ENCODE measurements at regions not wholly inside any gene's neighbourhood (a gene's known extent, or its start where the extent isn't known, plus 50 kb on each side); places are given as distances from the start of the nearest gene placed in this dataset.

- no peaks in the 10 kb centered on the region for H3K36me3 ChIP-seq (ENCODE audit: control insufficient read depth in 2 of 4, insufficient read depth in 4 of 4, low read length in 3 of 4)
- H3K9ac ChIP-seq (replicated peaks in 1 of 4; ENCODE audit: extremely low read depth in 1 of 4, low read depth in 3 of 4, low read length in 3 of 4) = no peak overlapping the region
- no peaks in the 10 kb centered on the region for H3K79me2 ChIP-seq (ENCODE audit: control insufficient read depth in 1 of 2, insufficient read depth in 2 of 2, low read length in 2 of 2)
- no peak overlapping the region for H3K4me2 ChIP-seq (ENCODE audit: insufficient read depth in 1 of 2, low read depth in 2 of 2, low read length in 2 of 2)
- no peak overlapping the region for H3K4ac ChIP-seq (replicated peaks; ENCODE audit: insufficient read length, low read depth, low read length)
- H2BK12ac ChIP-seq (ENCODE audit: low read depth, low read length) = no peak overlapping the region
- no peak for FAIRE-seq
- no peak overlapping the region for H4K5ac ChIP-seq (ENCODE audit: insufficient read length, low read depth, low read length)
- H4K20me1 ChIP-seq (replicated peaks in 1 of 2; ENCODE audit: control insufficient read depth in 1 of 2, insufficient read depth in 2 of 2, low read length in 2 of 2) = no peaks in the 10 kb centered on the region
- no peak overlapping the region for H3K18ac ChIP-seq (ENCODE audit: extremely low read depth, low read length)
- no peaks in the 10 kb centered on the region for H3K27me3 ChIP-seq (replicated peaks in 1 of 4; ENCODE audit: control insufficient read depth in 3 of 4, extremely low read depth in 1 of 4, insufficient read depth in 3 of 4, low read length in 3 of 4)
- H3K27ac ChIP-seq (ENCODE audit: low read depth, low read length) = no peak overlapping the region
- no peak overlapping the region for H2AFZ ChIP-seq (ENCODE audit: low read length)
- H2AK5ac ChIP-seq (ENCODE audit: low read depth, low read length) = no peak overlapping the region
- H3K9me3 ChIP-seq (ENCODE audit: insufficient read depth in 2 of 2, low read depth in 1 of 2, low read length in 1 of 2) = peaks cover 0 to 9% of the 10 kb centered on the region in 2 experiments; a peak in 2 of 4 replicates
- no peak overlapping the region for H3K23ac ChIP-seq (ENCODE audit: insufficient read length)
- H4K91ac ChIP-seq (replicated peaks; ENCODE audit: insufficient read length, low read length) = no peak overlapping the region
- no peak overlapping the region for H3K4me3 ChIP-seq (ENCODE audit: extremely low read depth in 1 of 4, insufficient read depth in 2 of 4, low read depth in 3 of 4, low read length in 4 of 4)
- H2BK5ac ChIP-seq (ENCODE audit: low read depth, low read length) = no peak overlapping the region
- no peak overlapping the region for H2BK15ac ChIP-seq (ENCODE audit: low read length)
- CTCF ChIA-PET (ENCODE audit: partially characterized antibody) = interaction anchor here (0.9 to 1.1 kb wide), 2 partner anchors 55 to 234 kb away, joined by 3 read pairs; no protein-coding TSS in a partner anchor
- no peak overlapping the region for H3K14ac ChIP-seq (ENCODE audit: insufficient read length)
- H2BK120ac ChIP-seq (replicated peaks; ENCODE audit: low read depth, low read length) = no peak overlapping the region
- no peak overlapping the region for H2BK20ac ChIP-seq (ENCODE audit: low read length)
- no peaks in the 10 kb centered on the region for H3K79me1 ChIP-seq (ENCODE audit: low read depth, low read length)
- POLR2A ChIA-PET (ENCODE audit: partially characterized antibody) = no interaction called here
- no peak overlapping the region for H3K56ac ChIP-seq (replicated peaks; ENCODE audit: insufficient read length, low read depth, low read length)
- H4K8ac ChIP-seq (ENCODE audit: extremely low read depth, insufficient read depth, low read length) = no peak overlapping the region
- no peak for DNase-seq (ENCODE audit: low read depth in 1 of 2, low spot score in 2 of 2)
- TF ChIP-seq TAF7 (optimal IDR thresholded peaks at IDR 0.05; ENCODE audit: borderline replicate concordance, low read depth, low read length) (no peak), POLR2A (IDR thresholded peaks at IDR 0.05; ENCODE audit: control extremely low read depth in 1 of 2, low read depth in 2 of 2, low read length in 2 of 2) (no peak), ASH2L (IDR thresholded peaks at IDR 0.05; ENCODE audit: low read length) (no peak), HDAC2 (IDR thresholded peaks at IDR 0.05; ENCODE audit: borderline replicate concordance in 1 of 2, low read depth in 2 of 2, low read length in 2 of 2) (no peak), CBX8 (IDR thresholded peaks at IDR 0.05; ENCODE audit: borderline replicate concordance, low read depth, low read length) (no peak), EGR1 (IDR thresholded peaks at IDR 0.05; ENCODE audit: borderline replicate concordance, low read depth, low read length) (no peak), USF2 (IDR thresholded peaks at IDR 0.05; ENCODE audit: low read length) (no peak), BACH1 (IDR thresholded peaks at IDR 0.05; ENCODE audit: low read length) (no peak)
- TF ChIP-seq, protein P1, sequence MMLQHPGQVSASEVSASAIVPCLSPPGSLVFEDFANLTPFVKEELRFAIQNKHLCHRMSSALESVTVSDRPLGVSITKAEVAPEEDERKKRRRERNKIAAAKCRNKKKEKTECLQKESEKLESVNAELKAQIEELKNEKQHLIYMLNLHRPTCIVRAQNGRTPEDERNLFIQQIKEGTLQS (IDR thresholded peaks at IDR 0.05; ENCODE audit: insufficient read depth, low read depth, low read length) = no peak
- TF ChIP-seq, protein P2, sequence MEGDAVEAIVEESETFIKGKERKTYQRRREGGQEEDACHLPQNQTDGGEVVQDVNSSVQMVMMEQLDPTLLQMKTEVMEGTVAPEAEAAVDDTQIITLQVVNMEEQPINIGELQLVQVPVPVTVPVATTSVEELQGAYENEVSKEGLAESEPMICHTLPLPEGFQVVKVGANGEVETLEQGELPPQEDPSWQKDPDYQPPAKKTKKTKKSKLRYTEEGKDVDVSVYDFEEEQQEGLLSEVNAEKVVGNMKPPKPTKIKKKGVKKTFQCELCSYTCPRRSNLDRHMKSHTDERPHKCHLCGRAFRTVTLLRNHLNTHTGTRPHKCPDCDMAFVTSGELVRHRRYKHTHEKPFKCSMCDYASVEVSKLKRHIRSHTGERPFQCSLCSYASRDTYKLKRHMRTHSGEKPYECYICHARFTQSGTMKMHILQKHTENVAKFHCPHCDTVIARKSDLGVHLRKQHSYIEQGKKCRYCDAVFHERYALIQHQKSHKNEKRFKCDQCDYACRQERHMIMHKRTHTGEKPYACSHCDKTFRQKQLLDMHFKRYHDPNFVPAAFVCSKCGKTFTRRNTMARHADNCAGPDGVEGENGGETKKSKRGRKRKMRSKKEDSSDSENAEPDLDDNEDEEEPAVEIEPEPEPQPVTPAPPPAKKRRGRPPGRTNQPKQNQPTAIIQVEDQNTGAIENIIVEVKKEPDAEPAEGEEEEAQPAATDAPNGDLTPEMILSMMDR (IDR thresholded peaks at IDR 0.05; ENCODE audit: control extremely low read depth in 1 of 3, insufficient read depth in 1 of 3, low read depth in 1 of 3, low read length in 3 of 3) = no peak
- no peaks in the 10 kb centered on the region for H3K4me1 ChIP-seq (replicated peaks in 1 of 4; ENCODE audit: control insufficient read depth in 3 of 4, insufficient read depth in 4 of 4, low read length in 3 of 4)
- H3K23me2 ChIP-seq (ENCODE audit: low read depth, low read length) = no peaks in the 10 kb centered on the region
- WGBS, 2 experiments (ENCODE audit: extremely low coverage in 1 of 2, insufficient coverage in 1 of 2, insufficient read length in 1 of 2, insufficient replicate concordance in 2 of 2, low coverage in 1 of 2, low lambda C conversion rate in 2 of 2, missing lambda C conversion rate in 1 of 2) = 100% methylated on average over 1 of the region's 1 CpG; no CpG with 5 or more reads in 1 of the 2 experiments
These were observed 124.7 kb upstream of the SPATA12 start for GRCh38 chr3:56935811-56936210.
